ENCODE measurements at regions not wholly inside any gene's neighbourhood (a gene's known extent, or its start where the extent isn't known, plus 50 kb on each side); places are given as distances from the start of the nearest gene placed in this dataset.

GRCh38 chr2:7721413-7721995, 804.3 kb downstream of the RNF144A start (continued):
- TF ChIP-seq DACH1 (IDR thresholded peaks at IDR 0.05; ENCODE audit: partially characterized antibody) (no peak), THRA (IDR thresholded peaks at IDR 0.05) (no peak), TRIM25 (IDR thresholded peaks at IDR 0.05; ENCODE audit: borderline replicate concordance) (no peak), ZNF431 (CRISPR knock-in tag; IDR thresholded peaks at IDR 0.05) (no peak), ZNF444 (CRISPR knock-in tag; IDR thresholded peaks at IDR 0.05) (no peak)

- intact Hi-C loops (cut with micrococcal nuclease) (no loop called here), in situ Hi-C loops (cut with MboI) (no loop called here)
- H3K9me3 ChIP-seq (replicated peaks; ENCODE audit: control insufficient read depth, insufficient read depth, low read depth, low read length), result no peaks in the 10 kb centered on the region
- no peak overlapping the region for H3K9ac ChIP-seq (ENCODE audit: insufficient read depth in 1 of 2, low read depth in 2 of 2, low read length in 2 of 2)
- POLR2A ChIA-PET, result no interaction called here
- no peak overlapping the region for H3K27ac ChIP-seq (ENCODE audit: extremely low read depth, low read depth, low read length)
- DNase-seq (ENCODE audit: extremely low read depth in 1 of 4, low spot score in 3 of 4) (no peak), FAIRE-seq (no peak), ATAC-seq (no peak)
- H3K36me3 ChIP-seq (ENCODE audit: control insufficient read depth, insufficient read depth, low read length), result no peaks in the 10 kb centered on the region
- no peaks in the 10 kb centered on the region for H3K27me3 ChIP-seq (ENCODE audit: control insufficient read depth in 2 of 2, insufficient read depth in 2 of 2, low read length in 2 of 2)
- 0% methylated on average over 13 of the region's 13 CpGs for WGBS (ENCODE audit: insufficient coverage, low coverage, missing lambda C conversion rate)
- CTCF ChIA-PET (ENCODE audit: low intra/inter-chr PET ratio), result no interaction called here
- no peaks in the 10 kb centered on the region for H3K9me1 ChIP-seq (ENCODE audit: control insufficient read depth, insufficient read depth, low read length)
- H3K79me2 ChIP-seq (ENCODE audit: control insufficient read depth, insufficient read depth, low read length), result no peaks in the 10 kb centered on the region
- no TSS peak for BruUV-seq (replicated peaks)
- no peaks in the 10 kb centered on the region for H4K20me1 ChIP-seq (replicated peaks; ENCODE audit: control insufficient read depth, insufficient read depth, low read length)
- no peaks in the 10 kb centered on the region for H3K4me1 ChIP-seq (replicated peaks in 1 of 2; ENCODE audit: control insufficient read depth in 2 of 2, insufficient read depth in 2 of 2, low read length in 2 of 2)
- H2AFZ ChIP-seq (ENCODE audit: low read depth, low read length), result no peak overlapping the region
- no peak overlapping the region for H3K4me3 ChIP-seq
- H3K4me2 ChIP-seq (ENCODE audit: insufficient read depth, low read length), result no peak overlapping the region
- TF ChIP-seq ZBTB40 (IDR thresholded peaks at IDR 0.05) (no peak), ZBTB40 (CRISPR knock-in tag; IDR thresholded peaks at IDR 0.05) (no peak)
Observed at GRCh38 chr2:7722212-7722910, 805.1 kb downstream of the RNF144A start.

All from K562 (cell line).